Stimulated activated CD8-positive, alpha-beta memory T cell treated with anti-CD3 and anti-CD28 coated beads, Interleukin-7, amount 100 ng/mL, for 24 hours (primary cell): ENCODE measurements at regions not wholly inside any gene's neighbourhood (a gene's known extent, or its start where the extent isn't known, plus 50 kb on each side); places are given as distances from the start of the nearest gene placed in this dataset.
A peak's percentile ranks its signal among the peaks of the same experiment; 100 is the strongest.
"Not testable (repeated sequence)": the region's sequence is repeated elsewhere in the genome, so short reads cannot be mapped to it uniquely, and the experiment has no call there.

Source experiments
- DNase-seq: peaks from one replicate; pipeline ENCODE4 v3.0.0-alpha.2; 2020; ENCODE audit warnings: low read depth

DNA sequence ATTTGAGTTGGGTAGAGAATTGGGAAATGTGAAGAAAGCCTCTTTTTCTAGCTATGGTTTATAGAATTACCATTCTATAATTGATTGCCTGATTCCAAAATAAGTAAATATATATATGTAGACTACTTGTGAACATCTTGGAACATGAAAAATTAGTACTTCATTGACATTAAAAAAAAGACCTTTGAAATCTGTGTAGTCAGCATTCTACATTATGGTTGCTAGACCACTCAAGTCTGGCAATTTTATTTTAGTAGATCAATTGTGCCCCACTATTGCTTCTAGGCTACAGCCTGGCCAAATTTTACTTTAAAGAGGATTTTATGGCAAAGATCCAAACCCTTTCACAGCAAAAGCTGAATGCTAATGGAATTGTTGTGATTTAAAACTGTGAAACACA is 279.8 kb downstream of the IKZF2 start:
- no peak for DNase-seq

DNA sequence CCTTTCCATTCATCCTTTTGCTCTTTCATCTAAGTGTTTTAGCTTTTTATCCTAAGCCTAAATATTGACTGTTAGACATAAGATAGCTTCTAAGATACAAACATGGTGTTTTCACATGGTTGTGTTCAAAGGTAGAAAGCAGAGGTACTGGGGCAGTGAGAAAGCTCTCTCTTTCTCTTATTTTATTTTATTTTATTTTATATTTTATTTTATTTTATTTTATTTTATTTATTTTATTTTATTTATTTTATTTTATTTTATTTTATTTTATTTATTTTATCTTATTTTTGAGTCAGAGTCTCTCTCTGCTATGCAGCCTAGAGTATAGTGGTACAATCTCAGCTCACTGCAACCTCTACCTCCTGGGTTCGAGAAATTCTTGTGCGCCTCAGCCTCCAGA is 287.2 kb downstream of the IKZF2 start:
- no peak for DNase-seq

DNA sequence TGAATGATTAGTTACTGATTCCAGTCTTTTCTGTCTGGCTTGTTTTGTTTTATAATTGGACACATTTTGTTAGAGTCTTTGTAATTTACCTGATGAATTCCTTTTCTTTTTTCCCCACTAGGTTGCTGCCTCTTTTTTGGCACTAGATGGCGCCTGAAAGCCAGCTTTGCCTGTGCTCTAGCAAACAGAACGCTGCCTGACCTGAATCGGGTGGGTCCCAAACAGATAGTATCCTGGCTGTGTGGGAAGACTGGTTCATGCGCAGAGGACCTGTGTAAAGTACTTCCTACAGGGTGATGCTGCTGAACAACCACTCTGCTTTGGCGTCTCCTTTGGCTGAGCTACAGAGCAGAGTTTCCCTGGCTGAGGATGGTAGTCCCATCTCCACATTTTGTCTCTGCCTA is 288.2 kb downstream of the IKZF2 start:
- DNase-seq, result peak; percentile 0

DNA sequence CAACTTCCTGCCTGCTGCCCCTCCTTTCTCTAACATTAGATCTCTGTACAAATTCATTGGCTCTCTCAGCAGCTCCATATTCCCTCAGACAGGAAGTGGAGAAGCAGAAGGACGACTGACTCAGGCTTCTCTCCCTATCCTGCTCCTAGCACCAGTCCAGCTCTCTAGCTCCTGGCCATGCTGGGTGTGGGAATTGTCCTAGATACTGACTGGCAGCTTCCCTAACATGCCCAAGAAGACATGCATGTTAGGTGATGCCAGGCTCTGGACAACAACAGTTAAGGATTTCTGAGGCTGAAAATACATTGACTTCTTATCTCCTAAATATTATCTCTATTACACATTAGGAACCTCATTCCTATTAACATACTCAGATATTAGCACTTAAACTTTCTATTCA is 292.9 kb downstream of the IKZF2 start:
- no peak for DNase-seq

DNA sequence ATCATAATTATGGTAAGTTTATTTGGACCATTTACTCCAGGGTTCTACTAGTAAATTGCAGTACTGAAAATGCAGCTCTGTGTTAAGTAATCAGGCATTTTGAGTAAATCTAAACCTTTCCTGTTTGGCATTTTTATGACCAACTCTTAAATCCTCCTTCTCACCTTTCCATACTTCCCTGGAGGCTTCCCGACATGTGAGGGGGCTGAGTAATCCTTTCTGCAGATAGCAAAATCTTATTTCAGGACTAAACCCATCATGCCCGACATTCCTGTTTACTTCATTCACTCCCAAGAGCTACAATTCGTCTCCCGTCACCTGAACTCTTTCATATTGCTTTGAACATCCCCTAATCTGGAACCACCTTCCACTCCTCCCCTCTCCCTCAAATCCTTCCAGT is 296.6 kb downstream of the IKZF2 start:
- DNase-seq, result no peak

DNA sequence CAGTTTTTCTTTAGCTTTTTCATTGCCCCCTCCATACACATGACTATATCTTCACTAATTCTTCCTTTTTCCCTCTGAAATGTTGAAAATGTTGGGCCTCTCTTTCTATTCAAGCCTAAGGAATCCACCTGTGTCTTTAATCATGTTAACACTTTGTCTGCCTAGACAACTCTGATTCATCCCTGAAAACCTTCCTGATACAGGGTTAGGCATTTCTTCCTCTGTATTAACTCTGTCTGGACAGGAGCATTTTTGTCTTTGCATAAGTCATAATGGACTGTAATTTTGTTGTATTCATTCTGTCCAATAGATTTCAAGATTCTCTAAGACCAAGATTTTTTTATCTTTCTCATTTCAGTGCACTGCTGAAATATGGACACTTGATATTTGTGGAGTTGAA is 297.3 kb downstream of the IKZF2 start:
- DNase-seq, result no peak

DNA sequence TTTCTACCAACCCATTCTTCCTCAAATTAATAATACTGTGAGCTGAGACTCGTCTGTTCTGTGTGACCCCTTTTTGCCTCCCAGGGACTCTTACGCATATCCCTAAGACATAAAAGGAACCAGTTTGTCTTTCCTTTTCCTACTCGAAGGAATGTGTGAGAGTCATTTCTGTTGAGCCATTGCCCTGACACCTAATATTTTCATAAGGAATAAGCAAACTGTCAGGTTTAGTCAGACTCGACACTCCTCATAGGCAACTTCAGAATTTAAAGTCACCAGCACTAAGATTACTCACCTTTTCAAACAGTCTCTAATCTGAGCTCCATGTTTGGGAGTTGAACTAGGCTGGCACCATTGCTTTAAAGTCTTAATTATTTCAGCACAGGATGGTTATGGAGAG is 305.5 kb downstream of the IKZF2 start:
- no peak for DNase-seq

DNA sequence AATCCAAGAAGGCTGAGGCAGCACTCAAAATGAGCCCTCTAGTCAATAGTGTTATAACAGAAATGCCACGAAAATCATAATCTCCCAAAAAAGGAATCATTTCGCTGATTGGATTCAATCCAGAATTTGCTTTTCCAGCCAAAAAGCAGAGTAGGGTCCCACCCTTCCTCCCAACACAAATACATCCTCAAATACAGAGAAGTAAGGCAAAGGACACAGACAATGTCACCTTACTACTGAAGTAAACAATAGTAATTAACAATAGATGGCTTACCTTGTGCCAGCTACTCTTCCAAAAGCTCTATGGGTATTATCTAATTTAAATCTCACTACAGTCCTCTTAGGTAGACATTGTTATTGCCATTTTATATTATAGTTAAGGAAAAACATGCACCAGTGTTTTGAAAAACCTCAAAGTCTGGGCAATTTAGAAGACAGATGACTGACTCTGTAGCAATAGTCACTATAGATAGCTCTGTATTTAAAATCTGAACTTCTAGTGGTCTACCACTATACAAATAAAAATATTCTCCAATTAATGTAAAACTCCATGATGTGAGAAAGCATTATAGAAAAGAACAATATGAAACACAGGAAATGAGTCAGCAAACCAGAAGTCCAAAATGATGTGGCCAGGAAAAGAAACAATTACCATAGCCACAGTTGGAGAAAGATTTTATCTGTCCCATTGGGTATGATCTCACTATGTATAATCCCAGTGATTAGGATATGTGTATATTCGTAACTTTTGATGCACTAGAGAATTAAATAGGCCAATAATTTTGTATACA is 305.0 kb upstream of the ERBB4 start:
- no peak for DNase-seq

DNA sequence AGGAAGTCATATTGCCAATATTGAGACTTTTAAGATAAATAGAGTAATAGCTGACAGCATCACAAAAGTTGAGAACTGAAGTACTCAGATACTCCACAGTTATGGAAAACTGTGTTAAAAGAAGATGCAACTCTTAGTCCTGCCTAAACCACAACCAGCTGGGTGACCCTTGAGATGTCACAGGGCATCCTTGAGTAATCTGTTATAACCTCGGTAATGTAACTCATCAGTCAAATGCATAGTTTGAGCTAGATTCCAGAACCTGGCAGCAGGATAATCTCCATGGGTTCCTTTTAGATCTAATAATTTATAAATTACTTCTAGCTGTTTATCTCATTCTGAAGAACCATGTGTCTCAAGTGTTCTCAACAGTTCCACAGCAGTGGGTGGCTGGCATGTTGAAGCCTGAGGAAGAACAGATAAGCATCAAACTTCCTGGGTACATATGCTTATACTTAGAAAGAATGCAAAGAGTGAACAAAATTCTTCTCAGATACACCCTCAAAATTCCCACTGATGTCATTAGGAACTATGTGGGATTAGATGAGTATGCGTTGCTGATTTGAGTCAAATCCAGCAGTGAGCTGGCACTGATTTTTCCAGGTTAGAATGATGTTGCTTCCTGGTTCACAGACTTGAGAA is 304.1 kb upstream of the ERBB4 start:
- no peak for DNase-seq

DNA sequence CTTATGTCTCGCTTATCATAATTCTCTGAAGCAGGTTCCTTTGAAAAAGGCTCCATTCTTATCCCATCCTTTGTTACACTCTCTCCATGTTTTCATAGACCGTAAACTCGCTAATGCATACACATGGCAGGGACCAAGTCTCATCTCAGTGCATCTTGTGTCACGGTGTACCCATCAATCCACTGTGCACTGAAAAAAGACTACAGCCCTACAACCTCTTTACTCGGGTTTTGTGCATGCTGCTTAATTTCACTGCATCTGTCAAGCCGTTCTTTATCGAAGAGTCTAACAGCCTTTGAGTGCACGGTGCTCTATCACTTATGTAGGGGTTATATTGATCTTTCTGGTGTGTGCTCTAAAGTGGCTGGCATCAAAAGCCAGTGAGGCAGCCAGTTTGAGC is 302.9 kb upstream of the ERBB4 start:
- DNase-seq, result no peak

DNA sequence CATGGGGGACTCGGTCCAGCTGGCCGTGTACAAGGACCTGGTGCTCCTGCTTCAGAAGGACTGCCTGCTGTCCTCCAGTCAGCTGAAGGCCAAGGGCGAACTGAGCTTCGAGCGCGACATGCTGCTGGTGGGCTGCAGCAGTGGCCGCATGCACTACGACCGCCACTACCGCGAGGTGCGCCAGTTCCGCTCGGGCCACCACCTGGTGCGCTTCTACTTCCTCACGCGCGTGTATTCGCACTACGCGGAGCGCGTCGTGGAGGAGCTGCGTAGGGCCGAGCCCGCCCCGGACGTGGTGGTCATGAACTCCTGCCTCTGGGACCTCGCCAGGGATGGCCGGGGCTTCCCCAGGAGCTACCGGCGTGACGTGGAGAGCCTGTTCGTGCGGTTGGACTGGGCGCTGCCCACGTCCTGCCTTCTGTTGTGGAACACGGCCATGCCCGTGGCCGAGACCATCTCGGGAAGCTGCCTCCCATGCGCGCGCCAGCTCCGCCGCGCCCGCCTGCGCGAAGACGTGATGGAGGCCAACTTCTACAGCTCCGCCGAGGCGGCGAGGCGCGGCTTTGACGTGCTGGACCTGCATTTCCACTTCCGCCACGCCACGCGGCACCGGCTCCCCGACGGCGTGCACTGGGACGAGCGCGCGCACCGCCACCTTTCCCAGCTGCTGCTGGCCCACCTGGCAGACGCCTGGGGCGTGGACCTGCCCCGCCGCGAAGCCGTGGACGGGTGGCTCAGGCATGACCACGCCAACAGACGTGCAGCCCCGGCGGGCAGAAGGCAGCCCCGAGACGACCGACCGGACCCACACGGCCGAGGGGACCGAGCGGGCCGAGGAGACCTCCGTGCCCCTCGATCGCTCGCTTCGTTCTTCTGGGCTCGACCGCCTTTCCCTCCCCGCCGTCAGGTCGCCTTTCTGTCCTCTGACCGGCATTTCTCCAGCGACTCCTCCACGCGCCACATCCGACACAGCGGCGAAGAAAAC is 293.9 kb upstream of the ERBB4 start:
- DNase-seq, result no peak

DNA sequence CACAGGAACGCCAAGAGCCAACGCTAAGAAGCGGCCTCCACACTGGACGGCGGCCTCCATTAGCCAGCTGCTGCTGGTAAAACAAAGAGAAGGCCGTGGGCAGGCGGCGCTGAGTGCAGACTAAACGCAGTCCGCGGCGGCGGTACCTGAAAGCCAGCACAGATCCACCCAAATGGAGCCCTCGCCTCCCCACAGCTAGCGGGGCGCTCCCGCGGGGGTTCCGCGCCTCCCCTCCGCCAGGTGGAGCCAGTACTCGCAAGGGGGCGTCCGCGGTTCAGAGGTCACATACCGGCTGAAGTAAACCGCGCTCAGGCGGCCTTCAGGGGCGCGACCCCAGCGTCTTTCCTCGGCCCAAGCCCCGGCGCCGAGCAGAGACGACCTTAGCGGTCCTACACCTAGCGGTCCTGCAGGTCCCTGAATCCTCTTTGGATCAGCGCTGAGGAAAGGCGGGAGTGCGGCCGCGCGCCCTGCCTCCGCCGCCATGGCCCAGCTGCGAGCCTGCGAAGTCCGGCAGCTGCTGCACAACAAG is 293.1 kb upstream of the ERBB4 start:
- DNase-seq, result no peak

DNA sequence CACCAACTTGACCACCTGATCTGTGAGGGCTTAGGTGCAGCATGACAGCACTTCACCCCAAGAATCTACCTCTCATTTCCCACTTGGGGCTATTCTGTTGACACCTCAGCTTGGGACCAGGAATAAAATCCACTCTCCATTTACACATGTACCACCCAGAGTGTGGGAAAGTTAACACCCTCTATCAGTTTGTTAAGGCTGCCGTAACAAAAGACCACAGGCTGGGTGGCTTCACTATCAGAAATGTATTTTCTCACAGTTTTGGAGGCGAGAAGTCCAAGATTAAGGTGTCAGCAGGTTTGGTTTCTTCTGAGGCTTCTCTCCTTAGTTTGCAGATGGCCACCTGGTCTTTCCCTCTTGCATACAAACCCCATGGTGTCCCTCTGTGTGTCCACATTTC is 277.7 kb upstream of the ERBB4 start:
- DNase-seq, result no peak

DNA sequence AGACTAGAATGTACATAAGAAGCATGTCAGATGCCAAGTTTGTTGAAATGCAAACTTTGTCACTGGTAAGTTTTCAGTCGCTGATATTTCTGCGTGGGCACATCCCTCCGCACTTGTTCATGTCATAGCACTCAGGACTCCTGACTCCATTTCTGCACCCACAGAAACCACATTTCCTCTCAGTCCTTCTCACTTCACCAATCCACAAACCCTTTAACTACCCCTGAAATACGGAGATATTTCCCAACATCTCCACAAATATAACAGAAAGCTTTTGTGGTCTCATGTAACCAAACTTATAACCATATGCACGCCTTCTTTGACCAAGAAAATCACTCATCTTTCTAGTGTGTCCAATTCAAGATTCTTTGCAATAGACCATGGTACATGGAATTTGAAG is 276.9 kb upstream of the ERBB4 start:
- no peak for DNase-seq

DNA sequence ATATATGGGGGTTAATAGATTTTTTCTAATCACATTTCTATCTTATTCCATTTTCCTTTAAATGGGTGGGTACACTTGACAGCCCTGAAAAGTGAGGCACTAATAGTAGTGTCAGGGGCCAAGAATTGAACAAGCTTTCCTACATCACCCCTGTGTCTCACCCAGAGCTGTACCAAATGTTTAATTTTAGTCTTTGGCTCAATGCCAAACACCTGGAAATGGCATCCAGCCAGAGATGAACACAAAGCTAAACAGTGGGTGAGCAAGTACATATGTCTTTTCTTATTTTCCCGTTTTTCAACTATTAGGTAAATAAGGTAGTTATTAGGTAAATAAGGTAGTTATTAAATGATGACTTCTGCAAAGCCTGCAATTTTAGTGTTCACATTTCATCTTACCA is 276.3 kb upstream of the ERBB4 start:
- DNase-seq, result no peak

DNA sequence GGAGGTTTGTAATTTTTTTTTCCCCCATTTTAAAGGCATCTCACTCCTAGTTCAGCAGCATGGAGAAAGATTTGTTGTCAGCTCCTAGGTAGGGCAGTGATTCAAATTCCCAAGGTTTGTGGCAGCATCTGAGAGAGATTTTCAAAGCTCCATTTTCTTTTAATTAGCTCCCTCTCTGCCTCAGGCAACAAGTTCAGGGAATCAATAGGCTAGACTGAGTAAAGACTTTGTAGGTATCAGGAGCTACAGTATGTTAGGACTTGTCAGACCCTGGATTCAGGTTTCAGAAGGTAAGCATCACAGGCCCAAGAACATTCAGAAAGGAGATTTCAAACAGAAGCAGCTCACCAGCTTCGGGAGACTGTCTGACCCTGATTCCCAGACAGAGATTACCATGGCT is 273.3 kb upstream of the ERBB4 start:
- DNase-seq, result no peak

DNA sequence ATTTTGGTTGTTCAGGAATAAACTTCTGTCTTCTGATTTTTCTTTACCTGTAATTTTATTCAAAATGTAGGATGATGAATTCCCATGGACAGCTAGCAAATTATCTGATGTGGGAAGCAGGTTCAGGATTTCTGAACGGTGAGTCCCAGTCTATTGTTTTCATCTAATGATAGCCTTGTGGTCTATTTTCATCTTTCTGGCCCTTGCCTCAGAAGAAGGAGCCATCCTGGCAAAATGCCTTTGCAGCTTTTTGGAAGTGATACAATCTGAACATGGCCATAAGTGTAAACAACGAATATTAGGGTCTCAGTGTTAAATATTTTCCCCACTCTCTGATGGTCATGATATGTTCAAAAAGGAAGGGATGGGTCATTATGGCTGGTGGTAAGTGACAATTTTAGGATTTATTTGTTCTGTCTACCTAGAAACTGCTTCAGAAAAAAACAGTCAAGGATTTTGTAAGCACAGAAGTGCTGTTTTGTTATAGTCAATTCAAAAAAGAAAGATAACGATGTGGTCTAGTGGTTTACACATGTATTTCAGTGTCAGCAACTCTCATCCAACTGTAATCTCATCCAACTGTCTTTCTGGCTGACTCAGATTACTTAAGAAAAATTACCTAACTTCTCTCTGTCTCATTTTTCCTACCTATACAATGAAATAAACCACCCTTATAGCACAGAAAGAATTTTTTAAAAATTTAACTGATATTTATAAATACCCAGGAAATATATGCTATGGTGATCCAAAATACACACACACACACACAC is 272.6 kb upstream of the ERBB4 start:
- DNase-seq, result no peak

DNA sequence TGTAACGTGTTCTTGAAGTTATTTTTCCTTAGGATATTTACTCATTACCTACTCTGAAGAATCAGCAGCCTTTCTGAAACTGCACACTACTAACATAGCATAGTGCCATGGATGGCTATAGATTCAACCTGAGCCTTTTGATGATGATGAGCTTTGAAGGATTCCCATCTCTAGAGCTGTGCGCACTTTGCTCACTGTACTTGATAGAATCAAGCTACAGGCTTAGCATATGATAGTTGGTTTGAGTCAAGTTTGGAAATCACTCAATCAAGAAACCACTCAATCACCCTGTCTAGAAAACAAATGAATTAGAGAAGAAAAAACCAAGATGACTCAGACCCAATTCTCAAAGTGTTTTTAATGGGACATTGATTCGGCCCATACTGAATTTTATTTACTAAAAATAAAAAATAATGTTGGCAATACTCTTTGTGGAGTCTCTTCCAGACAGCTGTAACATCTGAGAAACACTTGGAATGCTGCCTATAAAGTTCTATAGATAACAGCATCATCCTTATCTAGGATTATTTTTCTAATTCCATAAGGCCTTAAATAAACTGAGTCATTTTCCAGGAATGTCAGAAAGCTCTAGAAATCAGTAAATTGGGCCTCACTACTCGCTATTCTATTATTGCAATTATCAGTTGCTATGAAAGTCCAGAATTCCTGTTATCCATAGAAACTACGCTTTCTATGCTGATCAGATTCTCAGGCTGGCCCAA is 259.0 kb upstream of the ERBB4 start:
- no peak for DNase-seq

DNA sequence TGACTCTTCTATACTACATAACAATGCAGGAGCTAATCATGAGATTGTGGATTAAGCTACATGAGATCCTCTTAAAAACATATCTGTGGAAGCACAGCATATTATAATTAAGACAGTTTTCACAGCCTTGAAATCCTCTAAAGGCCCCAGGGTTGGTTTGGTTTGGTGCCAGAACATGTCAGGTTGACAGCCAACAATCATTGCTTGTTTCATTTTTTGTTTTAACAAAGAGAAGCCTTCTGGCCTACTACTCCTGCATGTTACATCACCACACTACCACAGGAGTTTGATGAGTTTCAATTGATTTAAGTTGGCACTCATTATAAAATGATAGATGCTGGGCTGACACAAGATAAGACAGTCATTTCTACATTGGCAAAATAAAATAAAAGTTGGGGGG is 255.9 kb upstream of the ERBB4 start:
- no peak for DNase-seq

DNA sequence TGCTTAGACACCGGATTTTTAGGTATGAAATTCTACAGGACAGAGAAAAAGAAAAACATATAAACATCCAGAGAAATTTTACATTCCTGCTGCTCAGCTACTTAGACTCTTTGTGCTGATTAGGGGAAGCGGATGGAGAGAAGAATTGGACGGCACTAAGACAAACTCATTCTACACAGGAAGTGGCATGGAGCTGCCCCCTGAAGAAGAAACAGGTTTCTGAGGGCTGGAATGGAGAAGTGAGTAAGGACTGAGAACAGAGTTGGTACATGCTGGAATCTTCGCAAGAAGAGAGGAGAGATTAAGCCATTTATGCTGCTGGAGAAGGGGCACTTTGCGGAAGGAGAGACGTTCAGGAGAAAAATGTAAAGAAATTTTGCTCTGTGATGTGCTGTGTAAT is 253.0 kb upstream of the ERBB4 start:
- no peak for DNase-seq

DNA sequence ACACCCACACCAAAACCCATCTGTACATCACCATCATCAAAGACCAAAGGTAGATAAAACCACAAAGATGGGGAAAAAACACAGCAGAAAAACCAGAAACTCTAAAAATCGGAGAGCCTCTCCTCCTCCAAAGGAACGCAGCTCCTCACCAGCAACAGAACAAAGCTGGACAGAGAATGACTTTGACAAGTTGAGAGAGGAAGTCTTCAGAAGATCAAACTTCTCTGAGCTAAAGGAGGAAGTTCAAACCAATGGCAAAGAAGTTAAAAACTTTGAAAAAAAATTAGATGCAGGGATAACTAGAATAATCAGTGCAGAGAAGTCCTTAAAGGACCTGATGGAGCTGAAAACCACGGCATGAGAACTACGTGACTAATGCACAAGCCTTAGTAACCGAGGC is 247.5 kb upstream of the ERBB4 start:
- not testable (repeated sequence) for DNase-seq
